ENCODE measurements at regions not wholly inside any gene's neighbourhood (a gene's known extent, or its start where the extent isn't known, plus 50 kb on each side); places are given as distances from the start of the nearest gene placed in this dataset.

GRCh38 chr4:78695910-78696309 is 80.2 kb upstream of the BMP2K start:
- Mint-ChIP-seq H3K36me3 (ENCODE audit: insufficient read depth, unreplicated experiment) (no peaks in the 10 kb centered on the region), H3K4me3 (ENCODE audit: low read depth, unreplicated experiment) (no peak overlapping the region), H3K27ac (ENCODE audit: unreplicated experiment) (no peak overlapping the region), H3K9me3 (ENCODE audit: low read depth, unreplicated experiment) (no peaks in the 10 kb centered on the region), H3K27me3 (ENCODE audit: unreplicated experiment) (no peaks in the 10 kb centered on the region), H3K4me1 (ENCODE audit: low read depth, unreplicated experiment) (no peaks in the 10 kb centered on the region)
- no peak for TF ChIP-seq CTCF (IDR thresholded peaks at IDR 0.05; ENCODE audit: unreplicated experiment)
- DNase-seq: no peak
- no TSS peak for BruUV-seq (replicated peaks)
- CTCF ChIA-PET: no interaction called here
- intact Hi-C loops (cut with micrococcal nuclease; ENCODE audit: unreplicated experiment): no loop called here

GRCh38 chr4:78703079-78703478 is 73.1 kb upstream of the BMP2K start:
- H3K36me3 Mint-ChIP-seq (ENCODE audit: insufficient read depth, unreplicated experiment): no peaks in the 10 kb centered on the region
- TF ChIP-seq CTCF (IDR thresholded peaks at IDR 0.05; ENCODE audit: unreplicated experiment): no peak
- BruUV-seq (replicated peaks): no TSS peak
- intact Hi-C loops (cut with micrococcal nuclease; ENCODE audit: unreplicated experiment): no loop called here
- no peak for DNase-seq
- H3K9me3 Mint-ChIP-seq (ENCODE audit: low read depth, unreplicated experiment): no peaks in the 10 kb centered on the region
- H3K27ac Mint-ChIP-seq (ENCODE audit: unreplicated experiment): no peak overlapping the region
- H3K4me3 Mint-ChIP-seq (ENCODE audit: low read depth, unreplicated experiment): no peak overlapping the region
- CTCF ChIA-PET: no interaction called here
- H3K4me1 Mint-ChIP-seq (ENCODE audit: low read depth, unreplicated experiment): peaks cover 22% of the 10 kb centered on the region
- H3K27me3 Mint-ChIP-seq (ENCODE audit: unreplicated experiment): no peaks in the 10 kb centered on the region

- Mint-ChIP-seq H3K27me3 (ENCODE audit: unreplicated experiment) (no peaks in the 10 kb centered on the region), H3K9me3 (ENCODE audit: low read depth, unreplicated experiment) (no peaks in the 10 kb centered on the region), H3K27ac (ENCODE audit: unreplicated experiment) (no peak overlapping the region), H3K4me1 (ENCODE audit: low read depth, unreplicated experiment) (peaks cover 22% of the 10 kb centered on the region), H3K36me3 (ENCODE audit: insufficient read depth, unreplicated experiment) (no peaks in the 10 kb centered on the region), H3K4me3 (ENCODE audit: low read depth, unreplicated experiment) (no peak overlapping the region)
- CTCF ChIA-PET: no interaction called here
- no peak for TF ChIP-seq CTCF (IDR thresholded peaks at IDR 0.05; ENCODE audit: unreplicated experiment)
- intact Hi-C loops (cut with micrococcal nuclease; ENCODE audit: unreplicated experiment): no loop called here
- no peak for DNase-seq
- BruUV-seq (replicated peaks): no TSS peak
Observed at GRCh38 chr4:78704317-78704716, 71.8 kb upstream of the BMP2K start.

GRCh38 chr4:78704981-78705683 is 71.0 kb upstream of the BMP2K start:
- DNase-seq: peak; percentile 1
- Mint-ChIP-seq H3K4me1 (ENCODE audit: low read depth, unreplicated experiment) (peaks cover 22% of the 10 kb centered on the region), H3K4me3 (ENCODE audit: low read depth, unreplicated experiment) (no peak overlapping the region), H3K9me3 (ENCODE audit: low read depth, unreplicated experiment) (peaks cover 2% of the 10 kb centered on the region), H3K36me3 (ENCODE audit: insufficient read depth, unreplicated experiment) (no peaks in the 10 kb centered on the region), H3K27me3 (ENCODE audit: unreplicated experiment) (no peaks in the 10 kb centered on the region), H3K27ac (ENCODE audit: unreplicated experiment) (no peak overlapping the region)
- CTCF ChIA-PET: interaction anchor here (0.6 to 1.2 kb wide), 2 partner anchors 35 to 36 kb away, joined by 3 to 4 read pairs; no protein-coding TSS in a partner anchor
- intact Hi-C loops (cut with micrococcal nuclease; ENCODE audit: unreplicated experiment): no loop called here
- TF ChIP-seq CTCF (IDR thresholded peaks at IDR 0.05; ENCODE audit: unreplicated experiment): no peak
- BruUV-seq (replicated peaks): no TSS peak

Data from Calu3 (cell line).